ENCODE measurements at regions not wholly inside any gene's neighbourhood (a gene's known extent, or its start where the extent isn't known, plus 50 kb on each side); places are given as distances from the start of the nearest gene placed in this dataset.

DNA sequence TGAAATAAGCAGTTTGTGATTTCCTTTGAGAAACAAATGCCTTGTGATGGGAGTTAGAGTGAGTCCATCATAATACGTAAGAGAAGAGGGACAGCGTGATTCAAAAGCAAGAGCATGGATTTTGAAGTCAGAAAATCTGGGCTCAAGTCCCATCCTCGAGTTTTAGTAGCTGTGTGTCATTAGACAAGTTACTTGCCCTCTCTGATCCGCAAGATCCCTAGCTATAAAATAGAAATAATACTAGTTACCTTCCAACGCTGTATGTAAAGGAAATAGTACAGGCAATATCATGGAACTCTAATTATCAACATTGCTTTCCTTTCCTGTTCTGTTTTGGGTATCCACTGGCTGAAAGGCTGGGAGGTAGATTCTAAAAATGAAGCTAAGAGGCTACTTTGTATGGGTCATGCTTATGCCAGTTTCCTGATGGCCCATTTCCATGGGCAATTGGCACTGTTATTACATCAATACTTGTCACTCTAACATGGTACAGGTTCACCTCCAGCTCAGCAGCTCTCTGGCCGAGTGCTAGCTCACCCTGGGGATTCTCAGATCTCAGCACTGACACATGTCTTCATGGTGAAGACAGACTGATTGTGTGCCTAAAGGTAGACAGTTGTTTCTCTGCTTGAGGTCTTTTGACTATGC is 241.7 kb upstream of the KLF4 start:
- TF ChIP-seq, protein P1, sequence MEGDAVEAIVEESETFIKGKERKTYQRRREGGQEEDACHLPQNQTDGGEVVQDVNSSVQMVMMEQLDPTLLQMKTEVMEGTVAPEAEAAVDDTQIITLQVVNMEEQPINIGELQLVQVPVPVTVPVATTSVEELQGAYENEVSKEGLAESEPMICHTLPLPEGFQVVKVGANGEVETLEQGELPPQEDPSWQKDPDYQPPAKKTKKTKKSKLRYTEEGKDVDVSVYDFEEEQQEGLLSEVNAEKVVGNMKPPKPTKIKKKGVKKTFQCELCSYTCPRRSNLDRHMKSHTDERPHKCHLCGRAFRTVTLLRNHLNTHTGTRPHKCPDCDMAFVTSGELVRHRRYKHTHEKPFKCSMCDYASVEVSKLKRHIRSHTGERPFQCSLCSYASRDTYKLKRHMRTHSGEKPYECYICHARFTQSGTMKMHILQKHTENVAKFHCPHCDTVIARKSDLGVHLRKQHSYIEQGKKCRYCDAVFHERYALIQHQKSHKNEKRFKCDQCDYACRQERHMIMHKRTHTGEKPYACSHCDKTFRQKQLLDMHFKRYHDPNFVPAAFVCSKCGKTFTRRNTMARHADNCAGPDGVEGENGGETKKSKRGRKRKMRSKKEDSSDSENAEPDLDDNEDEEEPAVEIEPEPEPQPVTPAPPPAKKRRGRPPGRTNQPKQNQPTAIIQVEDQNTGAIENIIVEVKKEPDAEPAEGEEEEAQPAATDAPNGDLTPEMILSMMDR (IDR thresholded peaks at IDR 0.05; ENCODE audit: poor library complexity) = no peak
- TF ChIP-seq EZH2 (IDR thresholded peaks at IDR 0.05; ENCODE audit: borderline replicate concordance) = no peak
- TF ChIP-seq EZH2phosphoT487 (IDR thresholded peaks at IDR 0.05; ENCODE audit: low read depth, severe bottlenecking, unreplicated experiment) = no peak
- Histone ChIP-seq H3K27ac (no peak overlapping the region), H2AFZ (no peak overlapping the region), H3K36me3 (replicated peaks; ENCODE audit: insufficient read depth, low read depth) (no peaks in the 10 kb centered on the region), H3K4me3 (no peak overlapping the region), H3K4me1 (ENCODE audit: insufficient read depth) (peaks cover 24% of the 10 kb centered on the region), H4K20me1 (ENCODE audit: insufficient read depth, poor library complexity, severe bottlenecking) (no peaks in the 10 kb centered on the region), H3K9me3 (ENCODE audit: low read depth) (no peaks in the 10 kb centered on the region), H3K9me2 (replicated peaks; ENCODE audit: insufficient read depth) (no peaks in the 10 kb centered on the region), H3K4me2 (no peak overlapping the region), H3K79me2 (no peaks in the 10 kb centered on the region), H3K27me3 (no peaks in the 10 kb centered on the region)
- no peak for DNase-seq (ENCODE audit: low spot score)
- WGBS (ENCODE audit: low lambda C conversion rate, missing lambda C conversion rate) = 88% methylated on average over 6 of the region's 6 CpGs

DNA sequence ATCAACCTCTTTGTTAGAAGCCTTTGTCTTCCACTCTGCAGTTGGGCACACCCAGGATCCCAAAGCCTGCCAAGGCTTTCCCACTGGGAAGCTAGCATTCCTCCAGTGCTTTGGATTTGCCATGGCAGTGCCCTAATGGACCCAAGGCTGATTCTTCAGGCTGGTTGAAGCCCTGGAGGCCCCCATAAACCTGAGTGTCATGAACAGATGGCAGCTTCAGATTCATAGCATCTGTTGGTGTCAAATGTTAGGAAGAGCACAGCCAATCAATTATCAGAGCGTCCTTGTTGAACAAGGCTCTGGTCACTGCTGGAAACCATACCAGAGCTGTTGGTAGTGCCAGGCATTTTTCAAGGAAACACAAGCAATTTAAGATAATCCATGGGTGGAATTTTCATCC is 241.1 kb upstream of the KLF4 start:
- Histone ChIP-seq H3K27ac (no peak overlapping the region), H3K9me3 (ENCODE audit: low read depth) (no peaks in the 10 kb centered on the region), H3K9me2 (replicated peaks; ENCODE audit: insufficient read depth) (no peaks in the 10 kb centered on the region), H3K27me3 (no peaks in the 10 kb centered on the region), H2AFZ (no peak overlapping the region), H3K79me2 (no peaks in the 10 kb centered on the region), H4K20me1 (ENCODE audit: insufficient read depth, poor library complexity, severe bottlenecking) (no peaks in the 10 kb centered on the region), H3K4me3 (no peak overlapping the region), H3K4me1 (ENCODE audit: insufficient read depth) (peaks cover 19% of the 10 kb centered on the region), H3K36me3 (replicated peaks; ENCODE audit: insufficient read depth, low read depth) (no peaks in the 10 kb centered on the region), H3K4me2 (no peak overlapping the region)
- 96% methylated on average over 1 of the region's 1 CpG for WGBS (ENCODE audit: low lambda C conversion rate, missing lambda C conversion rate)
- DNase-seq (ENCODE audit: low spot score) = no peak
- TF ChIP-seq, protein P1 (IDR thresholded peaks at IDR 0.05; ENCODE audit: poor library complexity) = no peak
- TF ChIP-seq EZH2phosphoT487 (IDR thresholded peaks at IDR 0.05; ENCODE audit: low read depth, severe bottlenecking, unreplicated experiment) = no peak
- no peak for TF ChIP-seq EZH2 (IDR thresholded peaks at IDR 0.05; ENCODE audit: borderline replicate concordance)

DNA sequence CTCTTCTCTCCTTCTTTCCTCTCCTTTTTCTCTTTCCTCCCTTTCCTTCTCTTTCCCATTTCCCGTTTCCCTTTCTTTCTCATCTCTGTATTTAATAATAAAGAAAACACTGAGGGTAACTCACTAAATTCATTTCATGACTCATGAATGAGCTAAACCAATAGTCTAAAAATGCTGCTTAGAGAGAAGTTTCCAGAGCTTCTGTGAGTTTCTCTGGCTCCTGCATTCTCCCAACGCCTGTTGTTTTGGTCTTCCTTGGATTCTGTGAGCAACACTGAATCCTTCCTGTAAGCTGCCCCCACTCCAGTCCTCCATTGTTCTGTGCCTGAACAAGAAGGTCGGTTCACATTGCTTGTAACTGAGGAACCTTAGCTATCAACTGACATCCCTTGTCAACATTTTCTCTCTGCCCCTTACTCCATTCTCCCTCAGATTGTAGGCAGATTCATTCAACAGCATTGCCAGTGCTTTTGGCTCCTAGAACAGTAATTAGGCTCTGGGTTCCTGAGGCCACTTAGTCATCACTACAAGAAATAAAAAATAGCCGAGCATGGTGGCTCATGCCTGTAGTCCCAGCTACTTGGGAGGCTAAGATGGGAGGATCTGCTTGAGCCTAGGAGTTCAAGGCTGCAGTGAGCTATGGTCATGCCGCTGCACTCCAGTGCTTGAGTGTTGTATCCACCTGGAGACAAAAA is 237.7 kb upstream of the KLF4 start:
- Histone ChIP-seq H3K4me2 (no peak overlapping the region), H3K36me3 (replicated peaks; ENCODE audit: insufficient read depth, low read depth) (no peaks in the 10 kb centered on the region), H3K27me3 (no peaks in the 10 kb centered on the region), H3K9me2 (replicated peaks; ENCODE audit: insufficient read depth) (no peaks in the 10 kb centered on the region), H3K79me2 (no peaks in the 10 kb centered on the region), H3K4me1 (ENCODE audit: insufficient read depth) (no peaks in the 10 kb centered on the region), H3K9me3 (ENCODE audit: low read depth) (no peaks in the 10 kb centered on the region), H3K4me3 (no peak overlapping the region), H2AFZ (no peak overlapping the region), H4K20me1 (ENCODE audit: insufficient read depth, poor library complexity, severe bottlenecking) (no peaks in the 10 kb centered on the region), H3K27ac (no peak overlapping the region)
- TF ChIP-seq EZH2 (IDR thresholded peaks at IDR 0.05; ENCODE audit: borderline replicate concordance) (no peak), EZH2phosphoT487 (IDR thresholded peaks at IDR 0.05; ENCODE audit: low read depth, severe bottlenecking, unreplicated experiment) (no peak)
- TF ChIP-seq, protein P1 (IDR thresholded peaks at IDR 0.05; ENCODE audit: poor library complexity) = no peak
- 85% methylated on average over 5 of the region's 5 CpGs for whole genome bisulfite sequencing (ENCODE audit: low lambda C conversion rate, missing lambda C conversion rate)
- DNase-seq (ENCODE audit: low spot score) = no peak
